NCI-H82 treated with DMSO at 0.1 percent for 48 hours (cell line): ENCODE measurements at regions not wholly inside any gene's neighbourhood (a gene's known extent, or its start where the extent isn't known, plus 50 kb on each side); places are given as distances from the start of the nearest gene placed in this dataset.
"Not testable (repeated sequence)": the region's sequence is repeated elsewhere in the genome, so short reads cannot be mapped to it uniquely, and the experiment has no call there.

Experiments
- DNase-seq: peaks from one replicate; lab custom pipeline; 2025; ENCODE audit not compliant: unreplicated experiment; lab: John Stamatoyannopoulos, UW

DNA sequence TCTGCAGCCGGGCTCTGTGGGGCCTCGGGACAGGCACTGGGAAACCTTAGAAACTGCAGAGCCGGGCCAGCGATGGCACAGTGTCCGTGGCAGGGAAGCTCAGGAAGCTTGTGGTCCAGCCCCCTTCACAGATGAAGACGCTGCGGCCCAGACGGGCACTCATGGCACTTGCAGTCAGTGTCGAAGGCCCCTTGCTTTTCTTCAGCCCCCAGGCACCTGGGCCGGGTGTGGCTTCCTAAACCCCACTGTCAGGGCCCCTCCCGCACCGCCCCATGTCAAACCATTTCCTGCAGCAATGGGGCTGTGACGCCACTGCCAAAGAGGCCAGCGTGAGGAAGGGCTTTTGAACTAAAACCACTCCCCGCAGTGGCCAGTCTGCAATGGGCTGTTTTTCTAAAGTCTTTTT, 164.0 kb downstream of the LAT start:
- no peak for DNase-seq

DNA sequence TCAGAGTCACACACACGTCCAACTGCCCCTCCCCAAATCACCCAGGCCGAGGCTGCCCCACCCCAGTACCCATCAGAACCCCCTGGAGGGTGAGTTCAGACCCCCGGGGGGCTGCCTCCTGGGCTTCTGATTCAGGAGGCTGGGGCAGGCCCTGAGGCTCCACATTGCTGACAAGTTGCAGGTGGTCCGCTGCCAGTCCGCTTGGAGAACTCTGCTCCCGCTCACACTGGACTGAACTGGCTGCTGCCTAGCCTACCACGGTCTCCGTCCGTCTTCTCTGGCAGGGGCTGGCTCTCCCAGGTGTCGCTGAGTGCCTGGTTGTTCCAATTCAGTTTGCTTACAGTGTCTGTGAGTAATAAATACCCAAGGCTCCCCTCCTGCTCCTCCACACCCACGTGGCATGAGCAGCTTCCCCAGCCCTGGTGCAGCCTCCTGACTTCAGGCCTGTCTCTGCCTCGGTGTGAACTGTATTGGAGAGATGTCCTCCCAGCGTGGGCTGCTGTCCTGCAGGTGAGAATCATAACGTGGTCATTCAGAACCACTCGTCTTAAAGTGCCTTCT, 163.4 kb downstream of the LAT start:
- DNase-seq, result no peak

GRCh38 chr16:29147710-29148109, 162.9 kb downstream of the LAT start:
- not testable (repeated sequence) for DNase-seq

DNA sequence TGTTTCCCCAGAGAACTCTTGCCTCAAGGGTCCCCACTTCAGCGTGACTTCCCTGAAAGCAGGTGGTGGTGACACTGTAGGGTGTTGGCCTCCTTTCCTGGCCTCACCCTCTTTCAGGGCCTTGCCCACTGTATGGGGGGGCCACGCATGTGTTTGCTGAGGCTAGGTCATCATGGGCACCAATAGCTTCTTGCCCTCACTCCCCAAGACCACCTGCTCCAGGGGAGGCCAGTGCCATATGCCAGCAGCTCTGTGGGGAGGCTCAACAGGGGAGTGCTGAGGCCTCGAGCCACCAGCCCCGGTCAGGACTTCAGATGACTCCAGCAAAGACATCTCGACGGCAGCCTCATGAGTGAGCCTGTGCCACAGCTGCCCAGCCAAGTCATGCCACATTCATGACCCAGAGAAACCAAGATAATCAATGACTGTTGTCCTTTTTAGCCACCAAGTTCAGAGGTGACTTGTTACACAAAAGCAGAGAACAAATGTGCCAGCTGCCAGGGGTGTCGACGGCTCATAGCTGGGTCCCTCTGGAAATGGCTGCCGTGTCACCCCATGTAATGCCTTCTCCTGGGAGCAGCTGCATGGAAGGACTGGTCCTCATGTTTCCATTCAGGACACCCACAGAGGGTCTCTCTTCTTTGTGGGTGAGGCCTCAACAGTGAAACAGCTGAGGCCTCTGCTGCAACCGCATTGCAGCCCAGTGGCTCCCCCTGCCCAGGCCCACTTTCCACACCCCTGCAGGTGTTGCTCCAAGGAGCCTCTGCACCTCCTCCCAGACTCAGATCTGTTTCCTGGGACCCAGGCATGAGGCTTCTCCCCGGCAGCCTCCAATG, 162.2 kb downstream of the LAT start:
- DNase-seq, result not testable (repeated sequence)

- no peak for DNase-seq
Observed at GRCh38 chr16:29146266-29146665, 161.4 kb downstream of the LAT start.

DNA sequence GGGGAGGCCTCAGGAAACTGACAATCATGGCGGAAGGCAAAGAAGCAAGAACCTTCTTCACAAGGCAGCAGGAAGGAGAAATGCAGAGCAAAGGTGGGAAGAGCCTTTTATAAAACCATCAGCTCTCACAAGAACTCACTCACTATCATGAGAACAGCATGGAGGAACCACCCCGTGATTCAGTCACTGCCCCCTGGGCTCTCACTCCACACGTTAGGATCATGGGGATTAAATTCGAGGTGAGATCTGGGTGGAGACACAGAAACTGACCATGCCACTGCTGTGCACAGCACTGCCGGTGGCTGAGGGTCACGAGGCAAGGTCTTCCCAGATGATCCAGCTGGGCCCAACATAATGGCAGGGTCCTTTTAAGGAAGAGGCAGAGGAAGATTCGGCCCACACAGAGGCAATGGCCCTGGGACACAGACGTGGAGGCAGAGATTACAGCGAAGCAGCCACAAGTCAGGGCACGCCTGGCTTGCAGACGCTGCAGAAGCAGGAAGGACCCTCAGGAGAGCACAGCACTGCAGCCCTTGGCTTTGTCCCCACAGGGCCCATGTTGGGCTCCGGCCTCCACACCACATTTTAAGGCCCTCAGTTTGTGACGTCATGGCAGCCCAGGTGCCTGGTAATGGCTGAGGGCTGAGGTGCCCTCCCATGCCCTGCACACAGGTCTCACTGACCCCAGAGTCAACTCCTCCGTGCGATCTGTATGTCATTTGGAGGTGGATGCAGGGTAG, 160.8 kb downstream of the LAT start:
- not testable (repeated sequence) for DNase-seq

GRCh38 chr16:29145086-29145485, 160.2 kb downstream of the LAT start:
- DNase-seq, result not testable (repeated sequence)

- not testable (repeated sequence) for DNase-seq
Observed at GRCh38 chr16:29144669-29145062, 159.8 kb downstream of the LAT start.

DNA sequence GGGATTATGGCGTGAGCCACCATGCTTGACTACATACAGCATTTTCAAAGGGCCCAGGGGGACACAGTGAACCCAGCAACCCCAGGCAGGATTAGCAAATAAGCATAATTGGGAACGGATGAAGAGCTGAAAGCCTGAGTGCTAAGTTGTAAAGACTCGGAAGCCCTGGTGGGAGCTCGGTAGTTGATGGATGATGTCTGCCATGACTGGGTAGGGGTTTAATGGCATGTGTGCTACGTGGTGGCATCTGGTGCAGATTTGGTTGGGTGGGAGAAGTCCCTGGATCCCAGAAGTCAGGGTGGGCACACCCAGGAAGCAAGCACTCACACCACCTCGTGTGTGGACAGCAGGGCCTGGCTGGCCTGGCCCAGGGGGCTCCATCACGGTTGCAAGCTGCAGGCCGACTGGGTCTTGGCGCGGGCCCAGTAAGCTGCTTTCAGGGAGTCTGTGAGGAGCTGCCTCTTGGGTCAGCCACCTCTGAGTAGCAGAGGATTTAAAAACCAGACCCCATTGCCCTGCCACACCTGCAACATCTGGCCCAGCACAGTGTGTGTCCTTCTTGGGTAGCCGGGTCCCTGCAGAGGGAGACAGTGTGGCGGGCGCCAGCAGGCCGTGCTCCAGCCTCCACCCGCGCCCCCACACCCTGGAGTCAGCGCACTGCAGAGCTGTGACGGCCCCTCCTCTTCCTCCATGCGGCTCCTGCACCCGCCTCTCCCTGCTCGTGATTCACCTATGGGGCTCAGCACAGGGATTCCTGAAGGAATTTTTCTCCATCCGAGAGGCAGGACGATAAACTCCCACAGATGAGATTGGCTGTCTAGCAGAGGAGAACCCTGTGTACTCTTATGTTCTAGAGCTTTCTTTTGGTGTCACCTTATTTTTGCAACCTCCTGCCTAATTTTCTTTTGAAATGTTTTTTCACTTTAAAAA, 159.2 kb downstream of the LAT start:
- DNase-seq, result not testable (repeated sequence)

- not testable (repeated sequence) for DNase-seq
Observed at GRCh38 chr16:29142506-29142905, 157.7 kb downstream of the LAT start.

DNA sequence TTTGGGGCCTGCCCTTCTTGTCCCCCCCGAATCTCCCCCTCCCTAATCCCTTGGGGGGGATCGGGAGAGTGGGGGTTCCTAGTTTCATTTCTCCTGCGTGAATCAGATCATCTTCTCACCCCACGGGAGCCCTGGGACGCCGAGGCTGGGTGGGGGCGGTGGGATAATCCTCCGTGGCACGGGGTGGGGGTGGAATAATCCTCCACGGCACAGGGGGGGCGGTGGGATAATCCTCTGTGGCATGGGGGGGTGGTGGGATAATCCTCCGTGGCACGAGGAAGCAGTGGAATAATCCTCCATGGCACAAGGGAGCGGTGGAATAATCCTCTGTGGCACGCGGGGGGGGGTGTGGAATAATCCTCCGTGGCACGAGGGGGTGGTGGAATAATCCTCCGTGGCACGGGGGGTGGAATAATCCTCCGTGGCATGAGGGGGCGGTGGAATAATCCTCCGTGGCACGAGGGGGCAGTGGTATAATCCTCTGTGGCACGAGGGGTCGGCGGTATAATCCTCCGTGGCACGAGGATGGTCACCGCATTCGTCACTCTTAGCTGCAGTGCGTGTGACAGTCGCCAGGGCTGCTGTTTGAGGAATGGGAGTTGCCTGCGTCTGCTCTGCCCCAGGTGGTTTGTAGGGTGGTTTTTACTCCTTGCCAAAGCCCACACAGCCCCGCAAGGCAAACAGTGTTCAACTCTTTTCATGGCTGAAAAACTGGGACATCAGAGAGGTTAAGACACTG, 156.9 kb downstream of the LAT start:
- no peak for DNase-seq

DNA sequence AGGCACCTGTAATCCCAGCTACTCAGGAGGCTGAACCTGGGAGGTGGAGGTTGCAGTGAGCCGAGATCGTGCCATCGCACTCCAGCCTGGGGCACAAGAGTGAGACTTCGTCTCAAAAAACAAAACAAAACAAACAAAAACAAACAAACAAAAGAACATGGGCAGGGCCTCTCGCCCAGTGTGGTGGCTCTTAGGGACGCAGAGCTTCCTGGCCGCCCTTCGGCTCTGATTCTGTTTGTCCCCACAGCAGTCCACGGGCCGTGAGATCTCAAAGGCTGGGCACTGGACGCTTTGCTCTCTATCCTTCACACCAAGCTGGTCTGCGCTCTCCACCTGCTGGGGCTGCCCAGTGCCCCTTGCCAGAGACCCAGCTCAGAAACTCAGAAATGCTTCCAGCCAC, 156.3 kb downstream of the LAT start:
- DNase-seq, result not testable (repeated sequence)

DNA sequence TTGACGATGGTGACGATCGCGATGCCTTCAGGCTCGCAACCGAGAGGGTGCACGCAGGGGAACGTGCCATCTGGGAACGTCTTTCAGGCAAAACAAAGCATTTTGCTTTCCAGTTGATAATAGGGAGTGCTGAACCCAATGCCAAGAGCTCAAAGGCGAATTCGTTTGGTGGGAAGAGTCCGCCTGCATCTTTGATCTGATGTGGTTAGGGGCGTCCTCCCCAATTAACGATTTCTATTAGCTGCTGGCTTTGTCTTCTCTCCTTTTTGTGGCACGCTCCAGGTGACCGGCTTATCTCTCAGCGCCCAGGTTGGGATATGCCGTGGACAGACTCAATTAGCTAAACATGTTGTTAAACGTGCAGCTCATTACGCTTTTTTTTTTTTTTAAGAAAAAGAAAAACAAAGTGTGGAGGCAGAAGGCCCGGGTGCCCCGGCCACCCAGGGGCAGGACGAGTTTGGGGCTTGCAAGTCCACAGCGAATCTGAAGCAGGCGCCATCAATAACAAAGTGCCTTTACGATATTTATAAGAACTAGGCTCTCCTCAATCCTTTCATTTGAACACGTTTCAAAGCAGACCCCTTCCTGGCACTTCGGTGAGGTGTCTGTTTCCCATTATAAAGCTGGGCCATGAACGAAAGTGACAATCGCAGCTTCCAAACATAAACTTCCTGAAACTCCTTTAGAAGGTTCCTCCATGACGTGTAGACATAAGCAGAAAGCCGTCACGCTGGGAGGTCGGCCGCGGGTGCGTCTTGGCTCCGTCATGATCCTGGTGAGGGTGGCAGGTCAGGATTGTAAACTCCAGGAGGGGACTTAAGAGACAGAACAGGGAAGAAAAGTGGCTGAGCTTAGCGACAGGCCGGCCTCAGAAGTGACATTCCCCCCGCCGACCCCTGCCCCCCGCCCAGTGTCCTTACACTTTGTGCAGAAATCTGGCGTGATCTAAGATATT, 155.3 kb downstream of the LAT start:
- DNase-seq, result not testable (repeated sequence)

- no peak for DNase-seq
Observed at GRCh38 chr16:29139261-29139802, 154.5 kb downstream of the LAT start.

GRCh38 chr16:29138698-29139097, 153.8 kb downstream of the LAT start:
- not testable (repeated sequence) for DNase-seq

- DNase-seq, result not testable (repeated sequence)
Observed at GRCh38 chr16:29137894-29138662, 153.2 kb downstream of the LAT start.

GRCh38 chr16:29137461-29137860, 152.6 kb downstream of the LAT start:
- DNase-seq, result not testable (repeated sequence)

GRCh38 chr16:29136916-29137315, 152.1 kb downstream of the LAT start:
- DNase-seq, result not testable (repeated sequence)
